ENCODE measurements at regions not wholly inside any gene's neighbourhood (a gene's known extent, or its start where the extent isn't known, plus 50 kb on each side); places are given as distances from the start of the nearest gene placed in this dataset.

- TF ChIP-seq ZNF148 (tag by site-specific recombination; IDR thresholded peaks at IDR 0.05; ENCODE audit: borderline replicate concordance) (no peak), ZFP69B (tag by site-specific recombination; IDR thresholded peaks at IDR 0.05) (peak; percentile 83), ZSCAN23 (tag by site-specific recombination; IDR thresholded peaks at IDR 0.05) (no peak), ZNF155 (tag by site-specific recombination; IDR thresholded peaks at IDR 0.05) (no peak), ZNF654 (tag by site-specific recombination; IDR thresholded peaks at IDR 0.05; ENCODE audit: low read depth) (peak; percentile 35), ZNF692 (tag by site-specific recombination; IDR thresholded peaks at IDR 0.05) (peak; percentile 76)
These were observed 166.0 kb upstream of the SP4 start (continued) for GRCh38 chr7:21261627-21262594.

GRCh38 chr7:21269021-21269420 is 158.9 kb upstream of the SP4 start:
- Histone ChIP-seq H3K27ac (ENCODE audit: extremely low read depth, low read depth, low read length) (no peak overlapping the region), H3K4me1 (ENCODE audit: control insufficient read depth, insufficient read depth, low read length) (no peaks in the 10 kb centered on the region), H3K4me3 (ENCODE audit: low read depth, low read length) (no peak overlapping the region), H3K36me3 (ENCODE audit: control insufficient read depth in 2 of 2, insufficient read depth in 1 of 2, low read length in 2 of 2) (no peaks in the 10 kb centered on the region), H3K9me3 (ENCODE audit: control insufficient read depth, insufficient read depth, low read depth, low read length) (no peaks in the 10 kb centered on the region)
- TF ChIP-seq ZNF518A (tag by site-specific recombination; conservative IDR thresholded peaks at IDR 0.05; ENCODE audit: low read depth) (no peak), ZBTB17 (tag by site-specific recombination; IDR thresholded peaks at IDR 0.05) (no peak), ZNF501 (tag by site-specific recombination; IDR thresholded peaks at IDR 0.05) (no peak), KLF9 (tag by site-specific recombination; IDR thresholded peaks at IDR 0.05; ENCODE audit: low read depth) (no peak), ZFP69B (tag by site-specific recombination; IDR thresholded peaks at IDR 0.05) (no peak)
- CTCF ChIA-PET, result interaction anchor here (0.6 kb wide), 1 partner anchor 14 kb away, joined by 5 read pairs; no protein-coding TSS in a partner anchor
- POLR2A ChIA-PET, result no interaction called here

GRCh38 chr7:21276471-21277035 is 151.3 kb upstream of the SP4 start:
- H3K4me3 ChIP-seq (ENCODE audit: low read depth, low read length), result no peak overlapping the region
- no peaks in the 10 kb centered on the region for H3K9me3 ChIP-seq (ENCODE audit: control insufficient read depth, insufficient read depth, low read depth, low read length)
- H3K36me3 ChIP-seq (ENCODE audit: control insufficient read depth in 2 of 2, insufficient read depth in 1 of 2, low read length in 2 of 2), result no peaks in the 10 kb centered on the region
- no peak for TF ChIP-seq ZNF223 (tag by site-specific recombination; IDR thresholded peaks at IDR 0.05)
- CTCF ChIA-PET, result no interaction called here
- H3K27ac ChIP-seq (ENCODE audit: extremely low read depth, low read depth, low read length), result no peak overlapping the region
- POLR2A ChIA-PET, result no interaction called here
- no peaks in the 10 kb centered on the region for H3K4me1 ChIP-seq (ENCODE audit: control insufficient read depth, insufficient read depth, low read length)

Measured in HEK293 (cell line).